ENCODE measurements at regions not wholly inside any gene's neighbourhood (a gene's known extent, or its start where the extent isn't known, plus 50 kb on each side); places are given as distances from the start of the nearest gene placed in this dataset.
"Not testable (repeated sequence)": the region's sequence is repeated elsewhere in the genome, so short reads cannot be mapped to it uniquely, and the experiment has no call there.

GRCh38 chr2:195343540-195343939, 313.5 kb upstream of the SLC39A10 start:
- ATAC-seq (no peak), DNase-seq (ENCODE audit: missing footprints) (no peak)
- intact Hi-C loops (cut with DNase I): no loop called here

GRCh38 chr2:195342061-195342460, 315.0 kb upstream of the SLC39A10 start:
- DNase-seq (ENCODE audit: missing footprints) (no peak), ATAC-seq (no peak)
- intact Hi-C loops (cut with DNase I): no loop called here

GRCh38 chr2:195338856-195339255, 318.2 kb upstream of the SLC39A10 start:
- intact Hi-C loops (cut with DNase I): no loop called here
- ATAC-seq (no peak), DNase-seq (ENCODE audit: missing footprints) (no peak)

- intact Hi-C loops (cut with DNase I): no loop called here
- DNase-seq (ENCODE audit: missing footprints) (no peak), ATAC-seq (no peak)
These were observed 319.4 kb upstream of the SLC39A10 start for GRCh38 chr2:195337597-195337996.

- DNase-seq (ENCODE audit: missing footprints): no peak
- intact Hi-C loops (cut with DNase I): no loop called here
- ATAC-seq: no peak
These were observed 323.2 kb upstream of the SLC39A10 start for GRCh38 chr2:195333869-195334268.

- DNase-seq (ENCODE audit: missing footprints): no peak
- intact Hi-C loops (cut with DNase I): no loop called here
- ATAC-seq: no peak
These were observed 325.1 kb upstream of the SLC39A10 start for GRCh38 chr2:195331966-195332365.

- intact Hi-C loops (cut with DNase I): no loop called here
- ATAC-seq (no peak), DNase-seq (ENCODE audit: missing footprints) (no peak)
These were observed 325.9 kb upstream of the SLC39A10 start for GRCh38 chr2:195331129-195331528.

- DNase-seq (ENCODE audit: missing footprints) (no peak), ATAC-seq (no peak)
- intact Hi-C loops (cut with DNase I): no loop called here
These were observed 326.5 kb upstream of the SLC39A10 start for GRCh38 chr2:195330513-195330956.

- ATAC-seq; intact Hi-C loops (cut with DNase I); DNase-seq (ENCODE audit: missing footprints): not testable (repeated sequence)
These were observed 327.2 kb upstream of the SLC39A10 start for GRCh38 chr2:195329784-195330183.

- ATAC-seq (no peak), DNase-seq (ENCODE audit: missing footprints) (no peak)
- intact Hi-C loops (cut with DNase I): no loop called here
These were observed 330.5 kb upstream of the SLC39A10 start for GRCh38 chr2:195326537-195326936.

- no peak for DNase-seq (ENCODE audit: missing footprints)
- intact Hi-C loops (cut with DNase I): no loop called here
- ATAC-seq: no peak
These were observed 334.7 kb upstream of the SLC39A10 start for GRCh38 chr2:195322324-195322723.

- DNase-seq (ENCODE audit: missing footprints): no peak
- intact Hi-C loops (cut with DNase I): no loop called here
- ATAC-seq: no peak
These were observed 336.5 kb upstream of the SLC39A10 start for GRCh38 chr2:195320413-195320973.

- DNase-seq (ENCODE audit: missing footprints) (no peak), ATAC-seq (no peak)
- intact Hi-C loops (cut with DNase I): no loop called here
These were observed 337.2 kb upstream of the SLC39A10 start for GRCh38 chr2:195319548-195320412.

GRCh38 chr2:195319112-195319460, 337.9 kb upstream of the SLC39A10 start:
- intact Hi-C loops (cut with DNase I): no loop called here
- DNase-seq (ENCODE audit: missing footprints) (no peak), ATAC-seq (no peak)

GRCh38 chr2:195318440-195319111, 338.4 kb upstream of the SLC39A10 start:
- DNase-seq (ENCODE audit: missing footprints) (no peak), ATAC-seq (no peak)
- intact Hi-C loops (cut with DNase I): no loop called here

GRCh38 chr2:195317550-195317949, 339.5 kb upstream of the SLC39A10 start:
- ATAC-seq (no peak), DNase-seq (ENCODE audit: missing footprints) (no peak)
- intact Hi-C loops (cut with DNase I): no loop called here

- DNase-seq (ENCODE audit: missing footprints) (no peak), ATAC-seq (no peak)
- intact Hi-C loops (cut with DNase I): no loop called here
These were observed 340.5 kb upstream of the SLC39A10 start for GRCh38 chr2:195316486-195316885.

- ATAC-seq: no peak
These were observed 343.1 kb upstream of the SLC39A10 start for GRCh38 chr2:195313962-195314361.

GRCh38 chr2:195312662-195313061, 344.4 kb upstream of the SLC39A10 start:
- intact Hi-C loops (cut with DNase I): no loop called here
- ATAC-seq (no peak), DNase-seq (ENCODE audit: missing footprints) (no peak)

More at GRCh38 chr2:195313962-195314361, 343.1 kb upstream of the SLC39A10 start:
- intact Hi-C loops (cut with DNase I): no loop called here
- no peak for DNase-seq (ENCODE audit: missing footprints)

- DNase-seq (ENCODE audit: missing footprints): no peak
- ATAC-seq: no peak
- intact Hi-C loops (cut with DNase I): no loop called here
These were observed 348.9 kb upstream of the SLC39A10 start for GRCh38 chr2:195308163-195308562.

Measured in Right ventricle myocardium inferior (tissue), 1 donor.